ENCODE measurements at regions not wholly inside any gene's neighbourhood (a gene's known extent, or its start where the extent isn't known, plus 50 kb on each side); places are given as distances from the start of the nearest gene placed in this dataset.
A peak's percentile ranks its signal among the peaks of the same experiment; 100 is the strongest.

- H3K4me1 ChIP-seq (ENCODE audit: control insufficient read depth, extremely low read depth, insufficient read depth, low read length), result no peaks in the 10 kb centered on the region
- no peaks in the 10 kb centered on the region for H3K36me3 ChIP-seq (ENCODE audit: control insufficient read depth, insufficient read depth, low read length)
- H4K20me1 ChIP-seq (ENCODE audit: control insufficient read depth, extremely low read depth, insufficient read depth, low read length), result no peaks in the 10 kb centered on the region
- no peak overlapping the region for H3K9ac ChIP-seq (ENCODE audit: insufficient read depth, low read length)
- H3K9me3 ChIP-seq (ENCODE audit: control insufficient read depth, insufficient read depth, low read depth, low read length), result no peaks in the 10 kb centered on the region
- peak in 1 of 2 donors; percentile 35 for DNase-seq (ENCODE audit: low read depth in 2 of 2)
- H3K27me3 ChIP-seq (ENCODE audit: control insufficient read depth, insufficient read depth, low read length), result no peaks in the 10 kb centered on the region
- TF ChIP-seq CTCF (conservative IDR thresholded peaks at IDR 0.05 in 1 of 2, IDR thresholded peaks at IDR 0.05 in 1 of 2; ENCODE audit: low read depth in 1 of 2, low read length in 2 of 2) (no peak), EZH2 (IDR thresholded peaks at IDR 0.05; ENCODE audit: low read length, missing control alignments) (no peak)
- no peak overlapping the region for H2AFZ ChIP-seq (ENCODE audit: low read length)
- H3K27ac ChIP-seq (ENCODE audit: insufficient read depth, low read length), result no peak overlapping the region
- no peak overlapping the region for H3K4me3 ChIP-seq (replicated peaks in 1 of 4; ENCODE audit: control extremely low read depth in 1 of 4, insufficient read depth in 1 of 4, low read depth in 3 of 4, low read length in 4 of 4)
- no peak overlapping the region for H3K4me2 ChIP-seq (ENCODE audit: extremely low read depth, insufficient read depth, low read length)
- H3K79me2 ChIP-seq (ENCODE audit: control insufficient read depth, insufficient read depth, low read length), result no peaks in the 10 kb centered on the region
These were observed 2085.4 kb downstream of the ARAP2 start for GRCh38 chr4:34158878-34159277.

GRCh38 chr4:34170946-34171345 lies 2073.4 kb downstream of the ARAP2 start:
- TF ChIP-seq EZH2 (IDR thresholded peaks at IDR 0.05; ENCODE audit: low read length, missing control alignments) (no peak), CTCF (conservative IDR thresholded peaks at IDR 0.05 in 1 of 2, IDR thresholded peaks at IDR 0.05 in 1 of 2; ENCODE audit: low read depth in 1 of 2, low read length in 2 of 2) (no peak)
- Histone ChIP-seq H2AFZ (ENCODE audit: low read length) (no peak overlapping the region), H3K27me3 (ENCODE audit: control insufficient read depth, insufficient read depth, low read length) (no peaks in the 10 kb centered on the region), H3K4me2 (ENCODE audit: extremely low read depth, insufficient read depth, low read length) (no peak overlapping the region), H3K79me2 (ENCODE audit: control insufficient read depth, insufficient read depth, low read length) (no peaks in the 10 kb centered on the region), H3K4me3 (replicated peaks in 1 of 4; ENCODE audit: control extremely low read depth in 1 of 4, insufficient read depth in 1 of 4, low read depth in 3 of 4, low read length in 4 of 4) (no peak overlapping the region), H3K9ac (ENCODE audit: insufficient read depth, low read length) (no peak overlapping the region), H3K27ac (ENCODE audit: insufficient read depth, low read length) (no peak overlapping the region), H3K4me1 (ENCODE audit: control insufficient read depth, extremely low read depth, insufficient read depth, low read length) (no peaks in the 10 kb centered on the region), H4K20me1 (ENCODE audit: control insufficient read depth, extremely low read depth, insufficient read depth, low read length) (no peaks in the 10 kb centered on the region), H3K36me3 (ENCODE audit: control insufficient read depth, insufficient read depth, low read length) (no peaks in the 10 kb centered on the region), H3K9me3 (ENCODE audit: control insufficient read depth, insufficient read depth, low read depth, low read length) (no peaks in the 10 kb centered on the region)
- peak in 1 of 2 donors; percentile 27 for DNase-seq (ENCODE audit: low read depth in 2 of 2)

- Histone ChIP-seq H4K20me1 (ENCODE audit: control insufficient read depth, extremely low read depth, insufficient read depth, low read length) (no peaks in the 10 kb centered on the region), H3K79me2 (ENCODE audit: control insufficient read depth, insufficient read depth, low read length) (no peaks in the 10 kb centered on the region), H3K9me3 (ENCODE audit: control insufficient read depth, insufficient read depth, low read depth, low read length) (no peaks in the 10 kb centered on the region), H3K27me3 (ENCODE audit: control insufficient read depth, insufficient read depth, low read length) (no peaks in the 10 kb centered on the region), H3K4me3 (replicated peaks in 1 of 4; ENCODE audit: control extremely low read depth in 1 of 4, insufficient read depth in 1 of 4, low read depth in 3 of 4, low read length in 4 of 4) (no peak overlapping the region), H3K9ac (ENCODE audit: insufficient read depth, low read length) (no peak overlapping the region), H3K4me2 (ENCODE audit: extremely low read depth, insufficient read depth, low read length) (no peak overlapping the region), H3K36me3 (ENCODE audit: control insufficient read depth, insufficient read depth, low read length) (no peaks in the 10 kb centered on the region), H3K27ac (ENCODE audit: insufficient read depth, low read length) (no peak overlapping the region), H3K4me1 (ENCODE audit: control insufficient read depth, extremely low read depth, insufficient read depth, low read length) (no peaks in the 10 kb centered on the region), H2AFZ (ENCODE audit: low read length) (no peak overlapping the region)
- TF ChIP-seq EZH2 (IDR thresholded peaks at IDR 0.05; ENCODE audit: low read length, missing control alignments), result no peak
- TF ChIP-seq CTCF (conservative IDR thresholded peaks at IDR 0.05 in 1 of 2, IDR thresholded peaks at IDR 0.05 in 1 of 2; ENCODE audit: low read depth in 1 of 2, low read length in 2 of 2), result no peak
- no peak for DNase-seq (ENCODE audit: low read depth in 2 of 2)
These were observed 2067.7 kb downstream of the ARAP2 start for GRCh38 chr4:34176609-34177008.

Data from fibroblast of lung (primary cell).